Mesenchymal stem cell (in vitro differentiated cells and primary cell): ENCODE measurements at regions not wholly inside any gene's neighbourhood (a gene's known extent, or its start where the extent isn't known, plus 50 kb on each side); places are given as distances from the start of the nearest gene placed in this dataset.

Experiments
- DNase-seq: peaks from one replicate; pipeline ENCODE4 v3.0.0-alpha.2; 2013
- H2AFZ ChIP-seq: one replicate; pipeline ENCODE4 v1.6.1; 2013; ENCODE audit warnings: low read depth, mild to moderate bottlenecking, control low read depth, inconsistent platforms, low read length, moderate library complexity
- H2AK5ac ChIP-seq: 2 replicates; pipeline ENCODE4 v1.6.1; 2013; ENCODE audit warnings: low read length, moderate library complexity, mild to moderate bottlenecking, inconsistent platforms; ENCODE audit not compliant: severe bottlenecking
- H2BK120ac ChIP-seq: one replicate; pipeline ENCODE4 v1.6.1; 2013; ENCODE audit warnings: low read depth, mild to moderate bottlenecking, inconsistent platforms, low read length, moderate library complexity
- H2BK12ac ChIP-seq, 2 experiments: one replicate each; pipeline ENCODE4 v1.6.1; 2013; ENCODE audit warnings: inconsistent platforms in 2 of 2, low read length in 2 of 2, mild to moderate bottlenecking in 2 of 2, moderate library complexity in 2 of 2, control low read depth in 1 of 2
- H2BK15ac ChIP-seq: one replicate; pipeline ENCODE4 v1.6.1; 2013; ENCODE audit warnings: mild to moderate bottlenecking, low read depth, inconsistent platforms; ENCODE audit not compliant: poor library complexity, severe bottlenecking
- H2BK5ac ChIP-seq: 2 replicates; pipeline ENCODE4 v1.6.1; 2013; ENCODE audit warnings: low read depth, mild to moderate bottlenecking, low read length, control low read depth, inconsistent platforms; ENCODE audit not compliant: poor library complexity, severe bottlenecking
- H3K14ac ChIP-seq, 2 experiments: one replicate each; pipeline ENCODE4 v1.6.1; 2013; ENCODE audit warnings: inconsistent platforms in 2 of 2, low read length in 2 of 2, control low read depth in 1 of 2, mild to moderate bottlenecking in 1 of 2, moderate library complexity in 1 of 2
- H3K18ac ChIP-seq, 2 experiments: one replicate each; pipeline ENCODE4 v1.6.1; 2013; ENCODE audit warnings: inconsistent platforms in 2 of 2, low read length in 2 of 2, control low read depth in 1 of 2, low read depth in 1 of 2, mild to moderate bottlenecking in 1 of 2
- H3K23ac ChIP-seq, 2 experiments: one replicate each; pipeline ENCODE4 v1.6.1; 2013; ENCODE audit warnings: inconsistent platforms in 2 of 2, low read length in 2 of 2, mild to moderate bottlenecking in 2 of 2, moderate library complexity in 2 of 2, control low read depth in 1 of 2
- H3K27ac ChIP-seq: 2 replicates; pipeline ENCODE4 v1.5.1; 2013; ENCODE audit warnings: mild to moderate bottlenecking, moderate library complexity, low read length, control low read depth, inconsistent platforms; ENCODE audit not compliant: poor library complexity, severe bottlenecking
- H3K27me3 ChIP-seq, 2 experiments: 2 replicates each; pipeline versions ENCODE4 v1.6.1 to v1.7.0; 2013; ENCODE audit warnings: low read length in 2 of 2, mild to moderate bottlenecking in 2 of 2, moderate library complexity in 2 of 2, control low read depth in 1 of 2, inconsistent platforms in 1 of 2; ENCODE audit not compliant: control insufficient read depth in 1 of 2, insufficient read depth in 1 of 2
- H3K36me3 ChIP-seq, 2 experiments: 2 replicates each; pipeline versions ENCODE4 v1.6.1 to v1.7.0; 2013; ENCODE audit warnings: low read length in 2 of 2, control low read depth in 1 of 2, inconsistent platforms in 1 of 2, low read depth in 1 of 2, mild to moderate bottlenecking in 1 of 2; ENCODE audit not compliant: insufficient read depth in 2 of 2, control insufficient read depth in 1 of 2
- H3K4ac ChIP-seq, 2 experiments: one replicate each; pipeline ENCODE4 v1.6.1; 2013; ENCODE audit warnings: inconsistent platforms in 2 of 2, low read length in 2 of 2, mild to moderate bottlenecking in 2 of 2, moderate library complexity in 2 of 2, control low read depth in 1 of 2, low read depth in 1 of 2
- H3K4me1 ChIP-seq: 2 replicates; pipeline ENCODE4 v1.6.1; 2013; ENCODE audit warnings: low read depth, low read length, control low read depth; ENCODE audit not compliant: control insufficient read depth, insufficient read depth
- H3K4me2 ChIP-seq: 2 replicates; pipeline ENCODE4 v1.6.1; 2013; ENCODE audit warnings: low read length, mild to moderate bottlenecking, inconsistent platforms; ENCODE audit not compliant: poor library complexity, severe bottlenecking
- H3K4me3 ChIP-seq, 2 experiments: 2 replicates each; pipeline versions ENCODE4 v1.5.1 to v1.7.0; 2013; ENCODE audit warnings: low read length in 2 of 2, mild to moderate bottlenecking in 2 of 2, control low read depth in 1 of 2, low read depth in 1 of 2; ENCODE audit not compliant: insufficient read depth in 1 of 2
- H3K79me1 ChIP-seq: replicated peaks from 2 replicates; pipeline ENCODE4 v1.6.1; 2013; ENCODE audit warnings: mild to moderate bottlenecking, control low read depth, low read length, inconsistent platforms; ENCODE audit not compliant: poor library complexity, severe bottlenecking
- H3K9ac ChIP-seq: 2 replicates; pipeline ENCODE4 v1.7.0; 2013; ENCODE audit warnings: mild to moderate bottlenecking, low read length, moderate library complexity
- H3K9me3 ChIP-seq: 2 replicates; pipeline ENCODE4 v1.7.0; 2013; ENCODE audit warnings: mild to moderate bottlenecking, low read length; ENCODE audit not compliant: control insufficient read depth
- H4K8ac ChIP-seq: one replicate; pipeline ENCODE4 v1.6.1; 2013; ENCODE audit warnings: inconsistent platforms, mild to moderate bottlenecking, low read length, moderate library complexity
- H4K91ac ChIP-seq: one replicate; pipeline ENCODE4 v1.6.1; 2013; ENCODE audit warnings: mild to moderate bottlenecking, low read length, inconsistent platforms
- WGBS: methylation state at CpG from one replicate; pipeline ENCODE4 v1.1.7; 2013; ENCODE audit warnings: mixed read lengths; 5-methylcytosine and 5-hydroxymethylcytosine counted together

DNA sequence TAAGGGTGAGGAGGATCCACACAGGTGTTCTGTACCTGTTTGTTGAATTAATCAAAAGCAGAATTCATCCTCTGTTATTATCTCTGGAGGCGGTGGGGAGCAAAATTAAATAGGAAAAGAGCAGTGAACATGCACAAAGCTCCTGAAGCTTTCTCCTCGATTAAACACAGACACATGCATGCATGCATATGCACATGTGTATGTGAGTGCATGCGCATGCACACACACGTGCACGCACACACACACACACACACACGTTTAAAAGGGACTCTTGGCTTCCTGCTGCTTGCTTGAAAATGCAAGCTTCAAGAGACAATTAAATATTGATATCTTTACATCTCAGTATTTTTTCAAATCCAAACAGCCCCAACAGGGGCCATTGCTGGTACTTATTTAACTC, 462.1 kb downstream of the BUD13 start:
- DNase-seq: no peak
- no peak overlapping the region for H2BK120ac ChIP-seq
- no peak overlapping the region for H4K91ac ChIP-seq
- H3K14ac ChIP-seq: no peak overlapping the region
- no peaks in the 10 kb centered on the region for H3K9me3 ChIP-seq
- no peak overlapping the region for H2BK12ac ChIP-seq
- H3K4me1 ChIP-seq: peaks cover 2% of the 10 kb centered on the region
- no peak overlapping the region for H2AFZ ChIP-seq
- no peaks in the 10 kb centered on the region for H3K79me1 ChIP-seq
- H3K4ac ChIP-seq: no peak overlapping the region
- no peak overlapping the region for H3K18ac ChIP-seq
- H3K9ac ChIP-seq: no peak overlapping the region
- H3K4me3 ChIP-seq: no peak overlapping the region
- H3K27ac ChIP-seq: no peak overlapping the region
- no peak overlapping the region for H2BK15ac ChIP-seq
- H3K23ac ChIP-seq: no peak overlapping the region
- 75% methylated on average over 6 of the region's 6 CpGs for WGBS
- H3K27me3 ChIP-seq: peaks cover 0 to 14% of the 10 kb centered on the region in 2 experiments
- no peak overlapping the region for H3K4me2 ChIP-seq
- H3K36me3 ChIP-seq: no peaks in the 10 kb centered on the region
- no peak overlapping the region for H2BK5ac ChIP-seq
- no peak overlapping the region for H4K8ac ChIP-seq
- H2AK5ac ChIP-seq: no peak overlapping the region

- Histone ChIP-seq H3K4me2 (no peak overlapping the region), H4K8ac (no peak overlapping the region), H3K9ac (no peak overlapping the region), H2BK5ac (no peak overlapping the region), H3K4ac (no peak overlapping the region), H3K4me3 (no peak overlapping the region), H3K27me3 (peaks cover 0 to 14% of the 10 kb centered on the region in 2 experiments), H2BK120ac (no peak overlapping the region), H2BK15ac (no peak overlapping the region), H3K9me3 (no peaks in the 10 kb centered on the region), H3K18ac (no peak overlapping the region), H3K4me1 (peaks cover 2% of the 10 kb centered on the region), H2BK12ac (no peak overlapping the region), H3K36me3 (no peaks in the 10 kb centered on the region), H3K27ac (no peak overlapping the region), H3K79me1 (no peaks in the 10 kb centered on the region), H3K14ac (no peak overlapping the region), H4K91ac (no peak overlapping the region), H3K23ac (no peak overlapping the region), H2AK5ac (no peak overlapping the region), H2AFZ (no peak overlapping the region)
- WGBS: 73% methylated on average over 8 of the region's 8 CpGs
- DNase-seq: no peak
Observed at GRCh38 chr11:116310226-116310625, 462.6 kb downstream of the BUD13 start.

DNA sequence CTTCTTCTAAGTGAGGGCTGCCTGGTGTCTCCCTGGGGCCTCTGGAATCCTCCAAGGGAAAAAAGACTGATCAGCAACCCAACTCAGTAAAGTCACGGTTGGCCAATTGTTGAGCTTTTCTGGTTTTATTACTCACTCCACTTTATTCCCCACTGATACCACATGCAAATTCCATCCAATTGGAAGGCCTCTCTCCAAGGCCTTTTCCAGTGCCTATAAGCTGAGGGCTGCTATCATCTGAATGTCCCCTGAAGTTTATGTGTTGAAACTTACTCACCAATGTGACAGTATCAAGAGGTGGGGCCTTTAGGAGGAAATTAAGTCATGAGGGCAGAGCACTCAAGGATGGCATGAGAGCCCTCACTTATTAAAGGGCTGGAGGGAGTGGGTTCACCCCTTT, 463.3 kb downstream of the BUD13 start:
- Histone ChIP-seq H3K18ac (no peak overlapping the region), H3K14ac (no peak overlapping the region), H3K4me2 (no peak overlapping the region), H3K9me3 (no peaks in the 10 kb centered on the region), H4K8ac (no peak overlapping the region), H3K4ac (no peak overlapping the region), H2AFZ (no peak overlapping the region), H4K91ac (no peak overlapping the region), H3K79me1 (no peaks in the 10 kb centered on the region), H2BK5ac (no peak overlapping the region), H3K27ac (no peak overlapping the region), H2AK5ac (no peak overlapping the region), H3K9ac (no peak overlapping the region), H3K4me1 (peaks cover 2% of the 10 kb centered on the region), H2BK12ac (no peak overlapping the region), H2BK15ac (no peak overlapping the region), H3K36me3 (no peaks in the 10 kb centered on the region), H3K23ac (no peak overlapping the region), H3K4me3 (no peak overlapping the region), H3K27me3 (peaks cover 0 to 8% of the 10 kb centered on the region in 2 experiments), H2BK120ac (no peak overlapping the region)
- DNase-seq: no peak
- WGBS: 79% methylated on average over 1 of the region's 1 CpG

GRCh38 chr11:116302756-116303155, 470.0 kb downstream of the BUD13 start:
- Histone ChIP-seq H3K23ac (no peak overlapping the region), H3K4me1 (no peaks in the 10 kb centered on the region), H2AK5ac (no peak overlapping the region), H4K91ac (no peak overlapping the region), H2BK5ac (no peak overlapping the region), H3K27me3 (no peaks in the 10 kb centered on the region), H3K79me1 (no peaks in the 10 kb centered on the region), H3K9me3 (no peaks in the 10 kb centered on the region), H3K18ac (no peak overlapping the region), H2BK15ac (no peak overlapping the region), H2AFZ (no peak overlapping the region), H3K14ac (no peak overlapping the region), H3K36me3 (no peaks in the 10 kb centered on the region), H3K4ac (no peak overlapping the region), H4K8ac (no peak overlapping the region), H3K4me3 (no peak overlapping the region), H3K9ac (no peak overlapping the region), H2BK120ac (no peak overlapping the region), H2BK12ac (no peak overlapping the region), H3K4me2 (no peak overlapping the region), H3K27ac (no peak overlapping the region)
- no peak for DNase-seq
- WGBS: no CpG with 5 or more reads among the region's 1 CpG
